Upper lobe of left lung (tissue), 4 donors: ENCODE measurements at regions not wholly inside any gene's neighbourhood (a gene's known extent, or its start where the extent isn't known, plus 50 kb on each side); places are given as distances from the start of the nearest gene placed in this dataset.

Experiments
- EP300 ChIP-seq, 4 donors: sonication (generic); formaldehyde crosslinking; IDR thresholded peaks; one replicate each; pipeline ENCODE4 v1.5.1; 2017; ENCODE audit warnings: antibody characterized with exemption in 4 of 4, control low read depth in 2 of 4
- POLR2AphosphoS5 ChIP-seq, 2 donors: sonication (generic); formaldehyde crosslinking; IDR thresholded peaks; one replicate each; pipeline ENCODE4 v1.5.1; 2017; ENCODE audit warnings: antibody characterized with exemption in 2 of 2
- TF ChIP-seq, protein P1 (sequence below), 6 experiments: fragments of 450-650 bp in 4 of 6; fragments of 200-600 bp in 2 of 6; sonication (generic) in 2 of 6; IDR thresholded peaks; one replicate each; pipeline ENCODE4 v1.5.1; 2016 to 2019; ENCODE audit warnings: antibody characterized with exemption in 6 of 6

DNA sequence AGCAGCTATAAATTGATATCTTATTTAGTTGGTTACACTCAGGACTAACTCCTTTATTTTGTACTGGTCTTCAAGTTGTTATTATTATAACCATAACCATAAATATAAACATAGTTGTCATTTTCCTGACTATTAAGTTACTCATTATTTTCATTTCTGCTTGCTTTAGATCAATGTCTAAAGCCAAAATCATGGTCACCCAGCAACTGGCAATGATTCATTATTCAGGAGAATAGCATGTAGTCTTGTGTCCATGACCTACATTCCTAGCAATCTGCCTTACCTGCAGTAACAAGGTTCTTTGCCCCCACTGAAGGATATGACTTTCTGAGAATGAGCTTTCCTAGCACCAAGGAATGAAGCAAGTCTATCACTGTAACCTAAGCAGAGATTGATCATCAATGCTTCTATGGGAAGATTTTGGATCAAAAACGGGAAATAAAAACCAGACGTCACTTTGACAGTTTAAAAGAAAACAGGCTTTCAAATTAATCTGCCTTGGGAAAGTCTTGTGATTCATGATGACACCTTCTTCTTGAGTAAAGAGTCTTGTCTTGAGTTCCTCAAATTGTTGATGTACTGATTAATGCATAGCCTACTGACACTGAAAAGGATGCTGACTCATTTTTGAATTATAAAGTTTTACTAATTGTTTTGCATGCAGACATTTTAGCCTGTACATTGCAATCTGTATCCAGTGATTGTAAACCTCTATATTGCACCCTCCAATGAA lies 203.3 kb upstream of the IVNS1ABP start:
- TF ChIP-seq, protein P1, sequence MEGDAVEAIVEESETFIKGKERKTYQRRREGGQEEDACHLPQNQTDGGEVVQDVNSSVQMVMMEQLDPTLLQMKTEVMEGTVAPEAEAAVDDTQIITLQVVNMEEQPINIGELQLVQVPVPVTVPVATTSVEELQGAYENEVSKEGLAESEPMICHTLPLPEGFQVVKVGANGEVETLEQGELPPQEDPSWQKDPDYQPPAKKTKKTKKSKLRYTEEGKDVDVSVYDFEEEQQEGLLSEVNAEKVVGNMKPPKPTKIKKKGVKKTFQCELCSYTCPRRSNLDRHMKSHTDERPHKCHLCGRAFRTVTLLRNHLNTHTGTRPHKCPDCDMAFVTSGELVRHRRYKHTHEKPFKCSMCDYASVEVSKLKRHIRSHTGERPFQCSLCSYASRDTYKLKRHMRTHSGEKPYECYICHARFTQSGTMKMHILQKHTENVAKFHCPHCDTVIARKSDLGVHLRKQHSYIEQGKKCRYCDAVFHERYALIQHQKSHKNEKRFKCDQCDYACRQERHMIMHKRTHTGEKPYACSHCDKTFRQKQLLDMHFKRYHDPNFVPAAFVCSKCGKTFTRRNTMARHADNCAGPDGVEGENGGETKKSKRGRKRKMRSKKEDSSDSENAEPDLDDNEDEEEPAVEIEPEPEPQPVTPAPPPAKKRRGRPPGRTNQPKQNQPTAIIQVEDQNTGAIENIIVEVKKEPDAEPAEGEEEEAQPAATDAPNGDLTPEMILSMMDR (IDR thresholded peaks at IDR 0.05): no peak
- TF ChIP-seq EP300 (IDR thresholded peaks at IDR 0.05) (peak in 1 of 4 donors; percentile 13), POLR2AphosphoS5 (IDR thresholded peaks at IDR 0.05) (no peak)
